ENCODE measurements at regions not wholly inside any gene's neighbourhood (a gene's known extent, or its start where the extent isn't known, plus 50 kb on each side); places are given as distances from the start of the nearest gene placed in this dataset.
A peak's percentile ranks its signal among the peaks of the same experiment; 100 is the strongest.

- H3K36me3 ChIP-seq (ENCODE audit: insufficient read depth, low read length) = no peaks in the 10 kb centered on the region
- TF ChIP-seq, protein P1, sequence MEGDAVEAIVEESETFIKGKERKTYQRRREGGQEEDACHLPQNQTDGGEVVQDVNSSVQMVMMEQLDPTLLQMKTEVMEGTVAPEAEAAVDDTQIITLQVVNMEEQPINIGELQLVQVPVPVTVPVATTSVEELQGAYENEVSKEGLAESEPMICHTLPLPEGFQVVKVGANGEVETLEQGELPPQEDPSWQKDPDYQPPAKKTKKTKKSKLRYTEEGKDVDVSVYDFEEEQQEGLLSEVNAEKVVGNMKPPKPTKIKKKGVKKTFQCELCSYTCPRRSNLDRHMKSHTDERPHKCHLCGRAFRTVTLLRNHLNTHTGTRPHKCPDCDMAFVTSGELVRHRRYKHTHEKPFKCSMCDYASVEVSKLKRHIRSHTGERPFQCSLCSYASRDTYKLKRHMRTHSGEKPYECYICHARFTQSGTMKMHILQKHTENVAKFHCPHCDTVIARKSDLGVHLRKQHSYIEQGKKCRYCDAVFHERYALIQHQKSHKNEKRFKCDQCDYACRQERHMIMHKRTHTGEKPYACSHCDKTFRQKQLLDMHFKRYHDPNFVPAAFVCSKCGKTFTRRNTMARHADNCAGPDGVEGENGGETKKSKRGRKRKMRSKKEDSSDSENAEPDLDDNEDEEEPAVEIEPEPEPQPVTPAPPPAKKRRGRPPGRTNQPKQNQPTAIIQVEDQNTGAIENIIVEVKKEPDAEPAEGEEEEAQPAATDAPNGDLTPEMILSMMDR (IDR thresholded peaks at IDR 0.05; ENCODE audit: extremely low read depth, low read depth, low read length) = no peak
- no peaks in the 10 kb centered on the region for H3K79me2 ChIP-seq (ENCODE audit: insufficient read depth, low read length)
- H3K4me2 ChIP-seq (ENCODE audit: insufficient read depth, low read length) = no peak overlapping the region
- H3K27ac ChIP-seq (ENCODE audit: low read depth, low read length) = no peak overlapping the region
- H4K20me1 ChIP-seq (ENCODE audit: insufficient read depth, low read length) = no peaks in the 10 kb centered on the region
- H3K4me1 ChIP-seq (ENCODE audit: insufficient read depth, low read length) = peaks cover 6% of the 10 kb centered on the region
- no peak overlapping the region for H3K4me3 ChIP-seq (ENCODE audit: insufficient read depth, low read length)
- DNase-seq (ENCODE audit: insufficient read length, low spot score, missing footprints) = no peak
- H3K27me3 ChIP-seq (ENCODE audit: insufficient read depth, low read length) = no peaks in the 10 kb centered on the region
- no peak overlapping the region for H2AFZ ChIP-seq (ENCODE audit: low read length)
- no peaks in the 10 kb centered on the region for H3K9me3 ChIP-seq (ENCODE audit: low read depth, low read length)
Measured at GRCh38 chr7:42735081-42735480, 176.8 kb downstream of the C7orf25 start.

DNA sequence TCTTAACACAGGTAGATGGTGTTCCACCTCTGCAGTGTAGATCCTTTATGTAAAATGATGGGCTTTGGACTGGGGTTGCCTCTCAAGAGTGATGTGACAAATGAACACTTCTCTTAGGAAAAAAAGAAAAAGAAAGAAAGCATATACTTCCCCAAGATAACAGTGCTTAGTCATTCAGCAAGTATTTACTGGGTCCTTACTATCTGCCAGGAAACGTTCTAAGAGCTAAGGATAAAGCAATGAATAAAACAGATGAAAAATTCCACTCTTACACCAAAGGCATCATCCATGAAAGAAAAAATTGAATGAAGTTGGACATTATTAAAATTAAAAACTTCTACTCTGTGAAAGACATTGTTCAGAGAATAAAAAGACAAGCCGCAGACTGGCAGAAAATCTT, 177.3 kb downstream of the C7orf25 start:
- Histone ChIP-seq H3K4me3 (ENCODE audit: insufficient read depth, low read length) (no peak overlapping the region), H4K20me1 (ENCODE audit: insufficient read depth, low read length) (no peaks in the 10 kb centered on the region), H3K27me3 (ENCODE audit: insufficient read depth, low read length) (no peaks in the 10 kb centered on the region), H3K4me1 (ENCODE audit: insufficient read depth, low read length) (peaks cover 6% of the 10 kb centered on the region), H3K79me2 (ENCODE audit: insufficient read depth, low read length) (no peaks in the 10 kb centered on the region), H3K27ac (ENCODE audit: low read depth, low read length) (no peak overlapping the region), H3K36me3 (ENCODE audit: insufficient read depth, low read length) (no peaks in the 10 kb centered on the region), H3K9me3 (ENCODE audit: low read depth, low read length) (no peaks in the 10 kb centered on the region), H2AFZ (ENCODE audit: low read length) (no peak overlapping the region), H3K4me2 (ENCODE audit: insufficient read depth, low read length) (no peak overlapping the region)
- DNase-seq (ENCODE audit: insufficient read length, low spot score, missing footprints) = peak; percentile 80
- TF ChIP-seq, protein P1 (IDR thresholded peaks at IDR 0.05; ENCODE audit: extremely low read depth, low read depth, low read length) = no peak

DNA sequence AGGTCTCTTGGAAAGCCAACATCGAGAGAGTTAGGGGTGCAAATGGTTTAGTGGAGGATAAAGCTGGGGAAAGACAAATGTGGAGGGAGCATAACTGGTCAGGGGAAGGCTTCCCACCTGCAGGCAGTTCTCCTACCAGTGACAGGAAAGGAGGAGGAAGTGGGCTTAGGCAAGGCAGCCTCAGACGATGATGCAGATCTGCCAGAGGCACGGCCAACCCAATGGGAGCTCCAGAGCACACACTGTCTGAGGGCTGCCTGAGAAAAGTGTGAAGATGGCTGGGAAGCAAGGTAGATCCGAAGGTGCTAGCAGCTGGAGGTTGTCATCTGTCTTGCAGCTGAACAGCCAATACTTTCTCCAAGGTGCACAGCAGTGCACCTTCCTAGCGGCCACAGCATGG, 178.8 kb downstream of the C7orf25 start:
- Histone ChIP-seq H3K27me3 (ENCODE audit: insufficient read depth, low read length) (no peaks in the 10 kb centered on the region), H3K4me1 (ENCODE audit: insufficient read depth, low read length) (peaks cover 6% of the 10 kb centered on the region)
- TF ChIP-seq, protein P1 (IDR thresholded peaks at IDR 0.05; ENCODE audit: extremely low read depth, low read depth, low read length) = no peak

GRCh38 chr7:42730586-42730985, 181.3 kb downstream of the C7orf25 start:
- no peaks in the 10 kb centered on the region for H3K36me3 ChIP-seq (ENCODE audit: insufficient read depth, low read length)
- no peak overlapping the region for H3K27ac ChIP-seq (ENCODE audit: low read depth, low read length)
- no peak overlapping the region for H3K4me3 ChIP-seq (ENCODE audit: insufficient read depth, low read length)
- DNase-seq (ENCODE audit: insufficient read length, low spot score, missing footprints) = no peak
- H4K20me1 ChIP-seq (ENCODE audit: insufficient read depth, low read length) = no peaks in the 10 kb centered on the region
- H3K79me2 ChIP-seq (ENCODE audit: insufficient read depth, low read length) = no peaks in the 10 kb centered on the region
- TF ChIP-seq, protein P1 (IDR thresholded peaks at IDR 0.05; ENCODE audit: extremely low read depth, low read depth, low read length) = no peak
- no peaks in the 10 kb centered on the region for H3K27me3 ChIP-seq (ENCODE audit: insufficient read depth, low read length)
- no peak overlapping the region for H2AFZ ChIP-seq (ENCODE audit: low read length)
- H3K4me2 ChIP-seq (ENCODE audit: insufficient read depth, low read length) = no peak overlapping the region
- peaks cover 17% of the 10 kb centered on the region for H3K4me1 ChIP-seq (ENCODE audit: insufficient read depth, low read length)
- H3K9me3 ChIP-seq (ENCODE audit: low read depth, low read length) = no peaks in the 10 kb centered on the region

More for the DNA sequence above, 178.8 kb downstream of the C7orf25 start:
- H3K79me2 ChIP-seq (ENCODE audit: insufficient read depth, low read length) = no peaks in the 10 kb centered on the region
- H3K4me3 ChIP-seq (ENCODE audit: insufficient read depth, low read length) = no peak overlapping the region
- H2AFZ ChIP-seq (ENCODE audit: low read length) = no peak overlapping the region
- H3K9me3 ChIP-seq (ENCODE audit: low read depth, low read length) = no peaks in the 10 kb centered on the region
- H3K36me3 ChIP-seq (ENCODE audit: insufficient read depth, low read length) = no peaks in the 10 kb centered on the region
- no peaks in the 10 kb centered on the region for H4K20me1 ChIP-seq (ENCODE audit: insufficient read depth, low read length)
- H3K27ac ChIP-seq (ENCODE audit: low read depth, low read length) = no peak overlapping the region
- H3K4me2 ChIP-seq (ENCODE audit: insufficient read depth, low read length) = no peak overlapping the region
- DNase-seq (ENCODE audit: insufficient read length, low spot score, missing footprints) = no peak
